ENCODE measurements at regions not wholly inside any gene's neighbourhood (a gene's known extent, or its start where the extent isn't known, plus 50 kb on each side); places are given as distances from the start of the nearest gene placed in this dataset.

- no peak for DNase-seq
Observed at GRCh38 chr16:35724551-35724950, 2265.1 kb downstream of the TP53TG3F start.

- DNase-seq: no peak
Observed at GRCh38 chr16:35725949-35726348, 2266.5 kb downstream of the TP53TG3F start.

- no peak for DNase-seq
Observed at GRCh38 chr16:35730251-35730650, 2270.8 kb downstream of the TP53TG3F start.

- DNase-seq: no peak
Observed at GRCh38 chr16:35731341-35732040, 2272.1 kb downstream of the TP53TG3F start.

GRCh38 chr16:35732046-35732810, 2272.8 kb downstream of the TP53TG3F start:
- no peak for DNase-seq

- no peak for DNase-seq
Observed at GRCh38 chr16:35733278-35733965, 2274.0 kb downstream of the TP53TG3F start.

GRCh38 chr16:35733971-35734702, 2274.7 kb downstream of the TP53TG3F start:
- DNase-seq: no peak

GRCh38 chr16:35734728-35735402, 2275.5 kb downstream of the TP53TG3F start:
- no peak for DNase-seq

GRCh38 chr16:35735403-35736251, 2276.2 kb downstream of the TP53TG3F start:
- DNase-seq: no peak

- DNase-seq: no peak
Observed at GRCh38 chr16:35736546-35736945, 2277.1 kb downstream of the TP53TG3F start.

- DNase-seq: no peak
Observed at GRCh38 chr16:35737076-35737475, 2277.7 kb downstream of the TP53TG3F start.

- DNase-seq: no peak
Observed at GRCh38 chr16:35741546-35741945, 2282.1 kb downstream of the TP53TG3F start.

- DNase-seq: no peak
Observed at GRCh38 chr16:35743101-35743692, 2283.8 kb downstream of the TP53TG3F start.

- DNase-seq: no peak
Observed at GRCh38 chr16:35744084-35744483, 2284.7 kb downstream of the TP53TG3F start.

- no peak for DNase-seq
Observed at GRCh38 chr16:35744726-35745125, 2285.3 kb downstream of the TP53TG3F start.

GRCh38 chr16:35745191-35745590, 2285.8 kb downstream of the TP53TG3F start:
- no peak for DNase-seq

GRCh38 chr16:35745821-35746248, 2286.4 kb downstream of the TP53TG3F start:
- no peak for DNase-seq

- DNase-seq: no peak
Observed at GRCh38 chr16:35746281-35746962, 2287.0 kb downstream of the TP53TG3F start.
